Colon (tissue), 2 donors: ENCODE measurements at regions not wholly inside any gene's neighbourhood (a gene's known extent, or its start where the extent isn't known, plus 50 kb on each side); places are given as distances from the start of the nearest gene placed in this dataset.
"Not testable (repeated sequence)": the region's sequence is repeated elsewhere in the genome, so short reads cannot be mapped to it uniquely, and the experiment has no call there.

ENCODE experiments used
- FAIRE-seq: peaks from 2 replicates; lab custom pipeline; 2012; peaks lifted over from hg19 to GRCh38; lab: Jason Lieb, UNC
- donor health status: control.
- donor health status: control.

GRCh38 chr2:228956701-228957474 lies 314.2 kb downstream of the PID1 start:
- no peak for FAIRE-seq

GRCh38 chr2:228949831-228950230 lies 321.3 kb downstream of the PID1 start:
- FAIRE-seq, result no peak

GRCh38 chr2:228945710-228946109 lies 325.4 kb downstream of the PID1 start:
- FAIRE-seq, result no peak

- no peak for FAIRE-seq
Observed at GRCh38 chr2:228942856-228943255, 328.2 kb downstream of the PID1 start.

GRCh38 chr2:228938629-228939028 lies 332.5 kb downstream of the PID1 start:
- FAIRE-seq, result no peak

- no peak for FAIRE-seq
Observed at GRCh38 chr2:228927028-228928010, 343.8 kb downstream of the PID1 start.

- FAIRE-seq, result no peak
Observed at GRCh38 chr2:228919808-228920207, 351.3 kb downstream of the PID1 start.

- FAIRE-seq, result no peak
Observed at GRCh38 chr2:228917220-228917619, 353.9 kb downstream of the PID1 start.

GRCh38 chr2:228916416-228917090 lies 354.5 kb downstream of the PID1 start:
- FAIRE-seq, result no peak

- FAIRE-seq, result no peak
Observed at GRCh38 chr2:228913176-228913575, 357.9 kb downstream of the PID1 start.

GRCh38 chr2:228910872-228911271 lies 360.2 kb downstream of the PID1 start:
- FAIRE-seq, result not testable (repeated sequence)

- FAIRE-seq, result no peak
Observed at GRCh38 chr2:228902176-228902575, 368.9 kb downstream of the PID1 start.

- FAIRE-seq, result no peak
Observed at GRCh38 chr2:228901531-228901930, 369.6 kb downstream of the PID1 start.

GRCh38 chr2:228878138-228878537 lies 392.9 kb downstream of the PID1 start:
- no peak for FAIRE-seq

GRCh38 chr2:228876276-228876675 lies 394.8 kb downstream of the PID1 start:
- no peak for FAIRE-seq

GRCh38 chr2:228875152-228875900 lies 395.8 kb downstream of the PID1 start:
- no peak for FAIRE-seq

- no peak for FAIRE-seq
Observed at GRCh38 chr2:228871012-228871411, 400.1 kb downstream of the PID1 start.

- no peak for FAIRE-seq
Observed at GRCh38 chr2:228869636-228870264, 401.3 kb downstream of the PID1 start.

- FAIRE-seq, result no peak
Observed at GRCh38 chr2:228867406-228867805, 403.7 kb downstream of the PID1 start.

- no peak for FAIRE-seq
Observed at GRCh38 chr2:228866781-228867180, 404.3 kb downstream of the PID1 start.

GRCh38 chr2:228866044-228866443 lies 405.0 kb downstream of the PID1 start:
- no peak for FAIRE-seq
